H1 (cell line): ENCODE measurements at regions not wholly inside any gene's neighbourhood (a gene's known extent, or its start where the extent isn't known, plus 50 kb on each side); places are given as distances from the start of the nearest gene placed in this dataset.

ENCODE experiments used
- CTCF ChIA-PET: fragments of 300-600 bp; sonication (Branson Sonifier 250); formaldehyde crosslinking; loops from one replicate; lab custom pipeline; 2021; ENCODE audit not compliant: partially characterized antibody; lab: Charles Lee
- POLR2A ChIA-PET: fragments of 300-600 bp; sonication (Branson Sonifier 250); formaldehyde crosslinking; loops from one replicate; lab custom pipeline; 2021; ENCODE audit warnings: inconsistent platforms; ENCODE audit not compliant: partially characterized antibody; lab: Charles Lee
- DNase-seq, 2 experiments: peaks; one replicate each; pipeline versions ENCODE4 v3.0.0 to v3.0.0-alpha.2; 2010 to 2022; ENCODE audit warnings: low spot score in 2 of 2, low read depth in 1 of 2, mixed read lengths in 1 of 2
- FAIRE-seq: peaks from 2 replicates; lab custom pipeline; 2011; peaks lifted over from hg19 to GRCh38; lab: Jason Lieb, UNC
- H2AFZ ChIP-seq: 2 replicates; pipeline ENCODE4 v1.8.1; 2012; ENCODE audit warnings: low read length, inconsistent platforms
- H2AK5ac ChIP-seq: 2 replicates; pipeline ENCODE4 v1.6.1; 2013; ENCODE audit warnings: low read depth, low read length
- H2BK120ac ChIP-seq: replicated peaks from 2 replicates; pipeline ENCODE3; 2013; ENCODE audit warnings: low read depth, low read length, inconsistent platforms
- H2BK12ac ChIP-seq: 2 replicates; pipeline ENCODE4 v1.6.1; 2013; ENCODE audit warnings: low read depth, low read length
- H2BK15ac ChIP-seq: 2 replicates; pipeline ENCODE4 v1.6.1; 2013; ENCODE audit warnings: low read length
- H2BK20ac ChIP-seq: 2 replicates; pipeline ENCODE4 v1.6.1; 2013; ENCODE audit warnings: low read length
- H2BK5ac ChIP-seq: 2 replicates; pipeline ENCODE4 v1.6.1; 2013; ENCODE audit warnings: low read depth, low read length
- H3K14ac ChIP-seq: 2 replicates; pipeline ENCODE4 v1.6.1; 2013; ENCODE audit warnings: inconsistent platforms; ENCODE audit not compliant: insufficient read length
- H3K18ac ChIP-seq: 2 replicates; pipeline ENCODE4 v1.6.1; 2013; ENCODE audit warnings: low read length; ENCODE audit errors: extremely low read depth
- H3K23ac ChIP-seq: 2 replicates; pipeline ENCODE4 v1.6.1; 2013; ENCODE audit warnings: inconsistent platforms; ENCODE audit not compliant: insufficient read length
- H3K23me2 ChIP-seq: 2 replicates; pipeline ENCODE4 v1.6.1; 2013; ENCODE audit warnings: low read depth, low read length
- H3K27ac ChIP-seq: 2 replicates; pipeline ENCODE4 v1.6.1; 2011; ENCODE audit warnings: low read depth, low read length, inconsistent platforms
- H3K27me3 ChIP-seq, 4 experiments: replicated peaks in 1 of 4; 1 replicate in 1 of 4; 2 replicates in 3 of 4; pipeline versions ENCODE4 v1.6.1 to v1.8.1; 2011 to 2013; ENCODE audit warnings: low read length in 3 of 4, mild to moderate bottlenecking in 3 of 4, inconsistent platforms in 2 of 4, mixed read lengths in 2 of 4, moderate library complexity in 1 of 4; ENCODE audit not compliant: control insufficient read depth in 3 of 4, insufficient read depth in 3 of 4; ENCODE audit errors: extremely low read depth in 1 of 4
- H3K36me3 ChIP-seq, 4 experiments: 2 replicates each; pipeline versions ENCODE4 v1.6.1 to v1.8.1; 2011 to 2013; ENCODE audit warnings: mild to moderate bottlenecking in 4 of 4, low read length in 3 of 4, moderate library complexity in 2 of 4, control low read depth in 1 of 4, inconsistent platforms in 1 of 4; ENCODE audit not compliant: insufficient read depth in 4 of 4, control insufficient read depth in 2 of 4
- H3K4ac ChIP-seq: replicated peaks from 2 replicates; pipeline ENCODE3; 2013; ENCODE audit warnings: low read length, low read depth, mixed read lengths, inconsistent platforms; ENCODE audit not compliant: insufficient read length
- H3K4me1 ChIP-seq, 4 experiments: replicated peaks in 1 of 4; 1 replicate in 1 of 4; 2 replicates in 3 of 4; pipeline versions ENCODE4 v1.6.1 to v1.8.1; 2011 to 2013; ENCODE audit warnings: low read length in 3 of 4, inconsistent platforms in 2 of 4, mixed read lengths in 1 of 4; ENCODE audit not compliant: insufficient read depth in 4 of 4, control insufficient read depth in 3 of 4
- H3K4me2 ChIP-seq, 2 experiments: 2 replicates each; pipeline versions ENCODE4 v1.6.1 to v1.8.1; 2011 to 2013; ENCODE audit warnings: low read depth in 2 of 2, low read length in 2 of 2, control low read depth in 1 of 2, inconsistent platforms in 1 of 2, mild to moderate bottlenecking in 1 of 2; ENCODE audit not compliant: insufficient read depth in 1 of 2
- H3K4me3 ChIP-seq, 4 experiments: fragments of 200-600, 300-600 bp in 1 of 4; sonication (generic), shearing (Covaris generic), sonication (Bioruptor Twin) in 1 of 4; 2 replicates each; pipeline versions ENCODE4 v1.5.1 to v1.8.1; 2011 to 2016; ENCODE audit warnings: low read length in 4 of 4, low read depth in 3 of 4, control low read depth in 2 of 4, inconsistent platforms in 2 of 4, mild to moderate bottlenecking in 2 of 4, mixed read lengths in 1 of 4, moderate library complexity in 1 of 4; ENCODE audit not compliant: insufficient read depth in 2 of 4; ENCODE audit errors: extremely low read depth in 1 of 4
- H3K56ac ChIP-seq: replicated peaks from 2 replicates; pipeline ENCODE3; 2013; ENCODE audit warnings: low read depth, mild to moderate bottlenecking, mixed read lengths, low read length, inconsistent platforms; ENCODE audit not compliant: insufficient read length
- H3K79me1 ChIP-seq: 2 replicates; pipeline ENCODE4 v1.6.1; 2013; ENCODE audit warnings: low read depth, low read length, control low read depth
- H3K79me2 ChIP-seq, 2 experiments: 2 replicates each; pipeline versions ENCODE4 v1.6.1 to v1.8.1; 2012 to 2013; ENCODE audit warnings: low read length in 2 of 2, mild to moderate bottlenecking in 2 of 2, inconsistent platforms in 1 of 2; ENCODE audit not compliant: insufficient read depth in 2 of 2, control insufficient read depth in 1 of 2
- H3K9ac ChIP-seq, 4 experiments: replicated peaks in 1 of 4; 1 replicate in 1 of 4; 2 replicates in 3 of 4; pipeline versions ENCODE4 v1.6.1 to v1.8.1; 2011 to 2013; ENCODE audit warnings: low read depth in 3 of 4, low read length in 3 of 4, control low read depth in 2 of 4, mild to moderate bottlenecking in 2 of 4, moderate library complexity in 2 of 4, inconsistent platforms in 1 of 4; ENCODE audit errors: extremely low read depth in 1 of 4
- H3K9me3 ChIP-seq, 2 experiments: 2 replicates each; pipeline versions ENCODE4 v1.6.1 to v1.8.1; 2012 to 2013; ENCODE audit warnings: mild to moderate bottlenecking in 2 of 2, moderate library complexity in 2 of 2, control low read depth in 1 of 2, inconsistent platforms in 1 of 2, low read depth in 1 of 2, low read length in 1 of 2, mixed read lengths in 1 of 2; ENCODE audit not compliant: insufficient read depth in 2 of 2
- H4K20me1 ChIP-seq, 2 experiments: replicated peaks in 1 of 2; 2 replicates each; pipeline versions ENCODE3 to v1.8.1; 2011 to 2013; ENCODE audit warnings: inconsistent platforms in 2 of 2, low read length in 2 of 2, mild to moderate bottlenecking in 1 of 2; ENCODE audit not compliant: insufficient read depth in 2 of 2, control insufficient read depth in 1 of 2
- H4K5ac ChIP-seq: 2 replicates; pipeline ENCODE4 v1.6.1; 2013; ENCODE audit warnings: low read length, low read depth, mixed read lengths, inconsistent platforms; ENCODE audit not compliant: insufficient read length
- H4K8ac ChIP-seq: 2 replicates; pipeline ENCODE4 v1.8.0; 2013; ENCODE audit warnings: mild to moderate bottlenecking, moderate library complexity, low read length, inconsistent platforms; ENCODE audit not compliant: insufficient read depth; ENCODE audit errors: extremely low read depth
- H4K91ac ChIP-seq: replicated peaks from 2 replicates; pipeline ENCODE3; 2013; ENCODE audit warnings: low read length, mixed read lengths, inconsistent platforms; ENCODE audit not compliant: insufficient read length
- BCL11A ChIP-seq, 2 experiments: IDR thresholded peaks; one replicate each; pipeline ENCODE4 v1.6.1; 2011; ENCODE audit warnings: low read depth in 2 of 2, low read length in 2 of 2, mild to moderate bottlenecking in 2 of 2
- CEBPB ChIP-seq: IDR thresholded peaks from 2 replicates; pipeline ENCODE4 v1.6.1; 2012; ENCODE audit warnings: low read depth, low read length
- CHD1 ChIP-seq: IDR thresholded peaks from 2 replicates; pipeline ENCODE4 v1.6.1; 2012; ENCODE audit warnings: low read depth, low read length, improper control_type of control experiment
- GABPA ChIP-seq: IDR thresholded peaks from 2 replicates; pipeline ENCODE4 v1.6.1; 2011; ENCODE audit warnings: mild to moderate bottlenecking, low read length, moderate library complexity, borderline replicate concordance; ENCODE audit not compliant: insufficient read depth
- JUND ChIP-seq: IDR thresholded peaks from 2 replicates; pipeline ENCODE4 v1.6.1; 2011; ENCODE audit warnings: mild to moderate bottlenecking, improper control_type of control experiment, low read length
- POLR2A ChIP-seq, 2 experiments: IDR thresholded peaks; 1 replicate in 1 of 2; 2 replicates in 1 of 2; pipeline ENCODE4 v1.6.1; 2011; ENCODE audit warnings: low read depth in 2 of 2, low read length in 2 of 2, mild to moderate bottlenecking in 2 of 2; ENCODE audit errors: control extremely low read depth in 1 of 2
- RAD21 ChIP-seq, 2 experiments: IDR thresholded peaks in 1 of 2; conservative IDR thresholded peaks in 1 of 2; 2 replicates each; pipeline ENCODE4 v1.6.1; 2011; ENCODE audit warnings: low read depth in 2 of 2, low read length in 2 of 2, improper control_type of control experiment in 1 of 2, inconsistent platforms in 1 of 2, mild to moderate bottlenecking in 1 of 2, moderate library complexity in 1 of 2
- RBBP5 ChIP-seq: IDR thresholded peaks from 2 replicates; pipeline ENCODE4 v1.7.1; 2012; ENCODE audit warnings: low read depth, mild to moderate bottlenecking, inconsistent platforms, low read length, moderate library complexity, borderline replicate concordance
- RFX5 ChIP-seq: IDR thresholded peaks from 2 replicates; pipeline ENCODE4 v1.6.1; 2011; ENCODE audit warnings: low read depth, low read length, improper control_type of control experiment, borderline replicate concordance
- SP2 ChIP-seq: IDR thresholded peaks from 2 replicates; pipeline ENCODE4 v1.6.1; 2012; ENCODE audit warnings: mild to moderate bottlenecking, low read length, inconsistent platforms
- SUZ12 ChIP-seq: fragments of 200-600 bp; sonication (generic); IDR thresholded peaks from 2 replicates; pipeline ENCODE4 v1.6.1; 2012; ENCODE audit warnings: mild to moderate bottlenecking, inconsistent platforms, low read length, moderate library complexity, mixed read lengths
- WGBS, 2 experiments: shearing (Covaris generic) in 1 of 2; methylation state at CpG; one replicate each; pipeline versions ENCODE4 v1.1.6 to v1.1.7; 2013 to 2015; ENCODE audit warnings: low lambda C conversion rate in 2 of 2, mixed read lengths in 2 of 2, inconsistent platforms in 1 of 2, low coverage in 1 of 2, missing lambda C conversion rate in 1 of 2; ENCODE audit not compliant: insufficient replicate concordance in 2 of 2, insufficient coverage in 1 of 2, insufficient read length in 1 of 2; ENCODE audit errors: extremely low coverage in 1 of 2, missing lambda C conversion rate in 1 of 2; 5-methylcytosine and 5-hydroxymethylcytosine counted together
- TF ChIP-seq, protein P1 (sequence below): IDR thresholded peaks from 2 replicates; pipeline ENCODE4 v1.6.1; 2011; ENCODE audit warnings: low read depth, mild to moderate bottlenecking, low read length; ENCODE audit not compliant: insufficient read depth

DNA sequence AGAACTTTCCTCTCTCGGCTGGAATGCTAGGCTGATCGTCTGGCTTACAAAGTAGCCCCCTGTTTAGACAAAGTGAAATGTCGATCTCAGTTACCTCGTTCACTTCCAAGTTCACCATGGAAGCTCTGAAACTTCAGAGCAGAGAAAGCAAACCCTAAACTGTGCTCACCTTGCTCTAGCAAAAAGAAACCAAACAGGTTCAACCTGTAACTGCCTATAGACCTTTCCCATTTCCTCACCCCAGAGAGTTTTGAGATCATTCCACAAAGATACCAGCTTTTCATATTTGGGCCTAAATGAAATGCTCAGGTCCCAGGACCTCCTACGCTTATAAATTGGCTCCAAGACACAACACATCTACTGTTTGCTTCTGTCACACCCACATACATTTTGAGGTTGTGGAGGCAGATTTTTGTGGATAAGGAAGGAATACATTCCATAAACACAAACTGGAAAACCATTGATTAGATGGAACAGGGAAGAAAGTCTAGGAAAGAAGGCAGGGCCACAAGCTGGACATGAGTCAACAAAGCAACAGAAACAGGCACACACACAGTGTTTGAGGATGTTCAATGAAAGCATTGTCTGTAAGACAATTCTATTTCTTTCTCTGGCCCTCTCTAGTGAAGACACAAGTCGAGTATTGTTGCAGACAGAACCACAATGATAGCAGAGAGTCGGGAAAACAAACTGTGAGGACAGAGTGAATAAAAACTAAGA lies 52.8 kb upstream of the TGIF1 start:
- Histone ChIP-seq H2BK15ac (no peak overlapping the region), H3K4ac (no peak overlapping the region), H3K36me3 (no peaks in the 10 kb centered on the region), H2BK120ac (peak overlapping the region; percentile 26), H2AK5ac (no peak overlapping the region), H3K4me2 (no peak overlapping the region), H3K18ac (no peak overlapping the region), H4K91ac (no peak overlapping the region), H2BK5ac (no peak overlapping the region), H4K5ac (no peak overlapping the region), H3K23ac (no peak overlapping the region), H3K79me2 (no peaks in the 10 kb centered on the region), H2AFZ (peak overlapping the region; percentile 60), H3K4me3 (no peak overlapping the region), H3K27ac (no peak overlapping the region), H3K56ac (no peak overlapping the region), H3K23me2 (no peaks in the 10 kb centered on the region), H4K8ac (no peak overlapping the region), H3K9ac (no peak overlapping the region; a peak in 1 of 7 replicates), H2BK12ac (no peak overlapping the region), H2BK20ac (no peak overlapping the region), H3K9me3 (no peaks in the 10 kb centered on the region), H4K20me1 (no peaks in the 10 kb centered on the region), H3K79me1 (no peaks in the 10 kb centered on the region), H3K14ac (no peak overlapping the region), H3K4me1 (peaks cover 0 to 9% (median 1%) of the 10 kb centered on the region in 4 experiments; a peak in 3 of 7 replicates), H3K27me3 (no peaks in the 10 kb centered on the region)
- WGBS, 2 experiments: 87% methylated on average over 7 of the region's 7 CpGs; no CpG with 5 or more reads in 1 of the 2 experiments
- no peak for DNase-seq
- CTCF ChIA-PET: interaction anchor here (0.5 to 1.6 kb wide), 6 partner anchors 46 to 374 kb away, joined by 3 to 4 read pairs (median 3); no protein-coding TSS in a partner anchor
- FAIRE-seq: no peak
- POLR2A ChIA-PET: interaction anchor here (1.0 kb wide), 1 partner anchor 12 kb away, joined by 3 read pairs; no protein-coding TSS in a partner anchor
- no peak for TF ChIP-seq POLR2A (IDR thresholded peaks at IDR 0.05; ENCODE audit: control extremely low read depth in 1 of 2, low read depth in 2 of 2, low read length in 2 of 2)
- no peak for TF ChIP-seq RAD21 (IDR thresholded peaks at IDR 0.05 in 1 of 2, conservative IDR thresholded peaks at IDR 0.05 in 1 of 2; ENCODE audit: low read depth in 2 of 2, low read length in 2 of 2)
- TF ChIP-seq JUND: no peak
- TF ChIP-seq CEBPB: no peak
- TF ChIP-seq, protein P1, sequence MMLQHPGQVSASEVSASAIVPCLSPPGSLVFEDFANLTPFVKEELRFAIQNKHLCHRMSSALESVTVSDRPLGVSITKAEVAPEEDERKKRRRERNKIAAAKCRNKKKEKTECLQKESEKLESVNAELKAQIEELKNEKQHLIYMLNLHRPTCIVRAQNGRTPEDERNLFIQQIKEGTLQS: no peak
- no peak for TF ChIP-seq RFX5
- no peak for TF ChIP-seq SUZ12
- TF ChIP-seq CHD1: no peak
- no peak for TF ChIP-seq BCL11A (IDR thresholded peaks at IDR 0.05; ENCODE audit: low read depth in 2 of 2, low read length in 2 of 2)
- no peak for TF ChIP-seq GABPA
- TF ChIP-seq RBBP5: no peak
- TF ChIP-seq SP2: no peak
- TF ChIP-seq, all 59 proteins: peak for 0
